ENCODE measurements at regions not wholly inside any gene's neighbourhood (a gene's known extent, or its start where the extent isn't known, plus 50 kb on each side); places are given as distances from the start of the nearest gene placed in this dataset.

- Histone ChIP-seq H3K27me3 (replicated peaks in 1 of 4; ENCODE audit: control extremely low read depth in 1 of 4, control insufficient read depth in 3 of 4, insufficient read depth in 4 of 4, low read length in 3 of 4) (no peaks in the 10 kb centered on the region), H2AFZ (ENCODE audit: insufficient read depth, low read depth, low read length, poor library complexity, severe bottlenecking) (no peak overlapping the region), H3K9me3 (ENCODE audit: control extremely low read depth in 1 of 3, control insufficient read depth in 2 of 3, insufficient read depth in 1 of 3, low read length in 2 of 3) (no peaks in the 10 kb centered on the region), H3K4me2 (replicated peaks; ENCODE audit: low read depth, low read length, poor library complexity, severe bottlenecking) (no peak overlapping the region), H4K20me1 (ENCODE audit: control insufficient read depth, insufficient read depth, low read length, poor library complexity, severe bottlenecking) (no peaks in the 10 kb centered on the region), H3K4me1 (ENCODE audit: control insufficient read depth in 2 of 2, insufficient read depth in 2 of 2, low read length in 2 of 2) (no peaks in the 10 kb centered on the region), H3K79me2 (ENCODE audit: control insufficient read depth, insufficient read depth, low read length) (no peaks in the 10 kb centered on the region), H3K36me3 (replicated peaks in 1 of 2; ENCODE audit: control extremely low read depth in 1 of 2, control insufficient read depth in 1 of 2, extremely low read depth in 1 of 2, insufficient read depth in 2 of 2, low read length in 1 of 2) (no peaks in the 10 kb centered on the region), H3K27ac (ENCODE audit: low read length in 2 of 2) (no peak overlapping the region), H3K4me3 (ENCODE audit: control extremely low read depth in 1 of 5, extremely low read depth in 1 of 5, insufficient read depth in 1 of 5, low read depth in 2 of 5, low read length in 4 of 5) (no peak overlapping the region), H3K9ac (ENCODE audit: low read length) (no peak overlapping the region)
- ATAC-seq (ENCODE audit: low read depth) (no peak), DNase-seq (no peak)
- Mint-ChIP-seq H3K4me1 (no peaks in the 10 kb centered on the region), H3K4me3 (no peak overlapping the region), H3K27ac (no peak overlapping the region), H3K9me3 (ENCODE audit: insufficient read depth) (no peaks in the 10 kb centered on the region), H3K27me3 (no peaks in the 10 kb centered on the region)
- intact Hi-C loops (cut with micrococcal nuclease), result no loop called here
- TF ChIP-seq CTCF (IDR thresholded peaks at IDR 0.05), result no peak
- TF ChIP-seq EZH2 (IDR thresholded peaks at IDR 0.05; ENCODE audit: borderline replicate concordance, insufficient read depth, low read depth, low read length, poor library complexity, severe bottlenecking), result no peak
- ChIA-PET CTCF (no interaction called here), POLR2A (no interaction called here)
Observed at GRCh38 chr3:167094632-167095031, 285.5 kb downstream of the ZBBX start.

DNA sequence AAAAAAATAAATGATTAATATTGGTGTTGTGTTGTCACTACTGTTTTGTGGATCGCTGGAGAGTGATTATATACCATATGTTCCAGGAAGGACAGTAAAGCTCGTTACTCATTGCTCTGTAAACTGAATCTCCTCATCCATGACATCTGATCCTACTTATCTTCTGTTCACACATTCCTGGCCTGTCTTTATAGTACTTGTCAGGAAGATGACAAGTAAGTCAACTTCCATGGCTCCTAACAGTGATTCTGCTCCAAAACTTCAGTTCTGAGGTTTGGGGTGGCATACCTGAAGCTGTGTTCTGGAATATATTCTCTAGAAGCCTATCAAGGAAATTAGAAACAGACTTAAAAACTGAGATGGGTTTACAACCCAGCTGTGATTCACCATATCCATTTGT is 288.9 kb downstream of the ZBBX start:
- H3K4me1 Mint-ChIP-seq, result no peaks in the 10 kb centered on the region
- Histone ChIP-seq H3K9me3 (ENCODE audit: control extremely low read depth in 1 of 3, control insufficient read depth in 2 of 3, insufficient read depth in 1 of 3, low read length in 2 of 3) (no peaks in the 10 kb centered on the region), H3K4me3 (ENCODE audit: control extremely low read depth in 1 of 5, extremely low read depth in 1 of 5, insufficient read depth in 1 of 5, low read depth in 2 of 5, low read length in 4 of 5) (no peak overlapping the region), H3K36me3 (replicated peaks in 1 of 2; ENCODE audit: control extremely low read depth in 1 of 2, control insufficient read depth in 1 of 2, extremely low read depth in 1 of 2, insufficient read depth in 2 of 2, low read length in 1 of 2) (no peaks in the 10 kb centered on the region), H3K9ac (ENCODE audit: low read length) (no peak overlapping the region), H3K4me2 (replicated peaks; ENCODE audit: low read depth, low read length, poor library complexity, severe bottlenecking) (no peak overlapping the region), H2AFZ (ENCODE audit: insufficient read depth, low read depth, low read length, poor library complexity, severe bottlenecking) (no peak overlapping the region), H3K4me1 (ENCODE audit: control insufficient read depth in 2 of 2, insufficient read depth in 2 of 2, low read length in 2 of 2) (no peaks in the 10 kb centered on the region), H4K20me1 (ENCODE audit: control insufficient read depth, insufficient read depth, low read length, poor library complexity, severe bottlenecking) (no peaks in the 10 kb centered on the region), H3K79me2 (ENCODE audit: control insufficient read depth, insufficient read depth, low read length) (no peaks in the 10 kb centered on the region), H3K27me3 (replicated peaks in 1 of 4; ENCODE audit: control extremely low read depth in 1 of 4, control insufficient read depth in 3 of 4, insufficient read depth in 4 of 4, low read length in 3 of 4) (no peaks in the 10 kb centered on the region), H3K27ac (ENCODE audit: low read length in 2 of 2) (no peak overlapping the region)
- no CpG with 5 or more reads among the region's 2 CpGs for WGBS (ENCODE audit: insufficient coverage)
- no peak overlapping the region for H3K4me3 Mint-ChIP-seq
- H3K9me3 Mint-ChIP-seq (ENCODE audit: insufficient read depth), result no peaks in the 10 kb centered on the region
- no peaks in the 10 kb centered on the region for H3K27me3 Mint-ChIP-seq
- POLR2A ChIA-PET, result no interaction called here
- DNase-seq, result no peak
- TF ChIP-seq CTCF (IDR thresholded peaks at IDR 0.05) (no peak), EZH2 (IDR thresholded peaks at IDR 0.05; ENCODE audit: borderline replicate concordance, insufficient read depth, low read depth, low read length, poor library complexity, severe bottlenecking) (no peak)
- H3K27ac Mint-ChIP-seq, result no peak overlapping the region
- CTCF ChIA-PET, result no interaction called here
- intact Hi-C loops (cut with micrococcal nuclease), result no loop called here
- ATAC-seq (ENCODE audit: low read depth), result no peak
